GM21423 (cell line): ENCODE measurements at regions not wholly inside any gene's neighbourhood (a gene's known extent, or its start where the extent isn't known, plus 50 kb on each side); places are given as distances from the start of the nearest gene placed in this dataset.

Experiments used
- ATAC-seq: cut with Tn5 transposase; IDR thresholded peaks from one replicate; pipeline ENCODE4 v1.9.1; 2021; ENCODE audit warnings: mild to moderate bottlenecking, moderate library complexity; ENCODE audit not compliant: unreplicated experiment

DNA sequence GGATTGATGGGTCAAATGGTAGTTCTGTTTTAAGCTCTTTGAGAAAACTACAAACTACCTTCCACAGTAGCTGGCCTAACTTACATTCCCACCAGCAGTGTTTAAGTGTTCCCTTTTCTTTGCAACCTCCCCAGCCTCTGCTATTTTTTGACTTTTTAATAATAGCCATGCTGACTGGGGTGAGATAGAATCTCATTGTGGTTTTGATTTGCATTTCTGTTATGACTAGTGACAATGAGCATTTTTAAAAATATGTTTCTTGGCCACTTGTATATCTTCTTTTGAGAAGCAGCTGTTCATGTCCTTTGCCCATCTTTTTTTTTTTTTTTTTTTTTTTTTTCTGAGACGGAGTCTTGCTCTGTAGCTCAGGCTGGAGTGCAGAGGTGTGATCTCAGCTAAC is 155.2 kb upstream of the BMPER start:
- peak; percentile 52 for ATAC-seq

DNA sequence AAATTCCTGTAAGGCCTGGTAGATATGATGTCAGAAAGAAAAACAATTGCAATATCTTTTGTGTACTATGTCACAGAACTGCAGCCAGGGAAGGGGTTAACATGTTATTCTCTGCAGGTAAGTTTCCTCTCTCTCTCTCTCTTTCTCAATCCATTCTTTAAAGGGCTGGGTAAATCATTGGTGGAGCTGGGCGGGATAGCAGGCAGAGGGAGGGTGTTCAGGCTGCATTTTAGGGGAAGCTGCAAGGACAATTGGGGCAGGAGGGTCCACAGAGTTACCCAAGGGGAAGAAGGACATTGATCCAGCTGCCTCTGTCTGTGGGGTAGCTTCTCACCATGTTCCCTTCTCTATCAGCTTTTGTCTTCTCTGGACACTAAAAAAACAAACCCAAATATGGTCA is 153.9 kb upstream of the BMPER start:
- no peak for ATAC-seq

DNA sequence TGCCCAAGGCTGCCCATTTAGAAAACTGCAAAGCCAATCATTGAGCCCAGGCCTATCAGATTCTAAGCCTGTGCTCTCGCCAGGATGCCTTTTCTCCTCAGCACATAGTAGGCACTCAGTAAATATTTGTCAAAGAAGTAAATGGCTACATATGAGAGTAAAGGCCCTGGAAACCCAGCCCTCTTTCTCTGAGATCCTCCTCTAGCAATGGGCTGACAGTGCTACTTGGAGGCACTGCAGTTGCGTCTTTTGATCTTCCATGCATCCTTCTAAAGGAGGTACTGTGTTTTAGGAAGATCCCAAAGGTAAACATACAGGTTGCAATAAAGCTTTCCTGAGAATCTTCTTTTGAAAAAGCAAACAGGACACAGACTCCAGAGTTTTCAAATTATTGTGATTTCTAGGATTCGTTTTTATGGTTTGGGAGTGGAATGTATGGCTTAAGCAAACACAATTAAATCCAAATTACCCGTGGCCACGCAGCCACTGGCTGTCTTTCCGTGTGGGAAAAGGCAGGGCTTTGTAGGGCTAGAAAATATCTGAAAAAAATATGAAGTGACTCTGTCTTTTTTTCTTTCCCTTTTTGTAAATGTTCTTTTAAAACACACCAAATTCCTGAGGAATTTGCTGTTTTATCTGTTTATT is 151.3 kb upstream of the BMPER start:
- ATAC-seq: no peak

DNA sequence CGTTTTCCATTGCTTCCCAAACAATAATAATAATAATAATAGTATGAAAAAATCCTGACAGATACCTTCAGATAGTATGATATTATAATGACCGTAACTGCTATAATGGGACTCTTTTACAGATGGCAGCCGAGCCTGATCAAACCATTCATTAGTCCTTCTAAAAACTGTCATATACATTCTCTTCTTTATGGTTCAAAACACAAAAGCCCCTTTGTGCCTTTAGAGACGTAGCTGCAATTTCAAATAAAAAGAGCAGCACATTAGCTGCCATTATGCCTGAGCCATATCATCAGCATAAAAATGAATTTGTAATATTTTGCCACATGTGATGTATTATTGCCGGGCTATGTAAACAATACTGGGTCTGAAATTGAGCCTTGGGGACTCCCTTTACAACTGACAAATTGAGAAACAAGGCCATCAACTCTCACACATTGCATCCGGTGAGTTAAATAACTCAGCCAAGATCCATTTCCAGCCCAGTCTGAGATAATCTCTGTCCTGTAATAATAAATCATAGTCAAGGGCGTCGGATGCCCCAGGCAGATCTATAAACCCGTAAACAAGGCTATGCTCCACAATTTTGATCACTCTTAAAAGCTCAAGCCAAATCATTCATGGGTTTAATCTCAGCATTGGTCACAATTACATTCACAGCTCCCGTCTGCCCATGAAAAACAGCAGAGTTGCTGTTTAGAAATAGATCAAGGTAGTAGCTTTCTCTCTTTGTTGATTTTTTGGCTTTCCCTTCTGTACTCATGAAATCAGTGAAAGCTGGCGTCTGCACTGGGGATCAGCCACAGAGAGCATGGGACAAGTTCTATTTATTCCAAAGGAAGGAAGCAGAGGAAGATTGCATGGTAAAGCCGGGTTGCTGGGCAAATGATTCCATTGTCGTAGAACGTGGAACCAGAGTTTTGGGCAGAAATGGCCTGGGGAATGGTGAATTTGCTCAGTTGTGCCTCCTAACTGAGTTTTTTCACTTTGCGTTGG is 150.1 kb upstream of the BMPER start:
- no peak for ATAC-seq

DNA sequence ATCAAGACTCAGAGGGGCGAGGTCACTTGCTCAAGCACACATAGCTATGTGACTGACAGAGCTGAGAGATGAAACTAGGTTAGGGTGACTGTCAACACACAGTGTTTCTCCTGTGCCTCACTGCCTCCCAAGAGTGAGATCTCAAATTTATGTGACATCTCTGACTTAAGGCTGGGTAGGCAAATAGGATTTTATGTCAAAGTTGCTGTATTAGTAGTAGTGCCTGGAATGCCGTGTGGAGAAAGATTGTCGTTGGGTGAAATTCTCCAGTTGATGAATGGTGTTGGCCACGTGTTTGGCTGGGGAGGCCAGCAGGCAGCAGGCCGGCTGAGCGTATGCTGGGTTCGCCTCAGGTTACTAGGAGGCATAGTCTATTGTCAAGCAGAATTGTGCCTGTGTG is 148.3 kb upstream of the BMPER start:
- no peak for ATAC-seq

DNA sequence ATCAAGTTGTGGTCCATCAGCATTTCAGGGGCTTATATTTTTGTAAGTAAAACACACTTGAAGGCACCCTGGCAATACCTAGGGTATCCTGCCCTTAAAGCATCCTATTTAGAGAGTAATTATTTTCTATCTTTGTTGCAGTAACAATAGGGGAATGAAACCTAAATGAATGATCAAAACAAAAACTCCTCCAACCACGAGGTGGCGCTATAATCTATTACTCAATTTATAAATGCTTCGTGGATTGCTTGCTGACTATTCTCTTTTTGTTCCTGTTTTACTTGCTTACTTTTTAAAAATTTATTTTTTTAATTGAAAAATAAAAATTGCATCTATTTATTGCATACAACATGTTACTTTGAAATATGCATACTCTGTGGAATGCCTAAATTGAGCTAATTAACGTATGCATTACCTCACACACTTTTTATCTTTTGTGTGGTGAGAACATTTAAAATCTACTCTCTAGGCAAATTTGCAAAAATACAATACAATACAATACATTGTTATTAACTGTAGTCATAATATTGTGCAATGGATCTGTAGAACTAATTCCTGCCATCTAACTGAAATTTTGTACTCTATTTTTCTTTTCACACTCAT is 147.7 kb upstream of the BMPER start:
- no peak for ATAC-seq

DNA sequence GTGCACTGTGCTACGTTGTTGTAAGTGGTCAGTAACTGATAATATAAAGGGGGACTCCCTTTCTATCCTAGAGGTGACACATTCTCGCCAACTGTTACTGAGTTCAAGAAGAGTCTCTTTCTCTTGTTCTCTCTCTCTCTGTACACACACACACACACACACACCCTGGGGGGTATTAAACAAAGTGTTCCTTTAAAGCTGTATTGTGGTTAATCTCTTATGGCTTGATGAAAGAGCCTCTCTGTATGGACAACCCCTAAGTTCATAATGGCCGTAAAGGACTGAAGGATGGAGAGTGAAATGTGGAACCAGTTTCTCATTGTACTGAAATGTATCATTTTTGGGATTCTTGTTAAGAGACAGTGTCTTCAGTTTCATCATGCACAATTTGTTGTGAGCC is 145.2 kb upstream of the BMPER start:
- ATAC-seq: no peak

DNA sequence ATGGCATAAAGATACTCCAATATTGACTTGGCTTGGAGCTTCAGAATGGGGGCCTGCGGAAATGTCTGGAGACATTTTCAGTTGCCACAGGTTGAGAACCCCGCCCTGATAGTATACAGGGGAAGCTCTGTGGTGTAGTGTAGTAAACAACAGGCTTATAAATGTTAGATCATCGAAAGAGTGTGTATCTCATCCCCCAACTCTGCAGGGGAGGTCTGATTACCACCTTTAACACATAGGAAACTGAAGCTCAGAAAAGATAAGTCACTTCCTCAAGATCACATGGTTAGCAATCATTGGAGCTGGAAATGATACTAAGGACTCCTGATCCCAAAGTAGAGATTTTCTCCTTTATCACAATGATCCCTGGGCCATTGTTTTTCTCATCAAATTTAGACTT is 144.5 kb upstream of the BMPER start:
- ATAC-seq: no peak

DNA sequence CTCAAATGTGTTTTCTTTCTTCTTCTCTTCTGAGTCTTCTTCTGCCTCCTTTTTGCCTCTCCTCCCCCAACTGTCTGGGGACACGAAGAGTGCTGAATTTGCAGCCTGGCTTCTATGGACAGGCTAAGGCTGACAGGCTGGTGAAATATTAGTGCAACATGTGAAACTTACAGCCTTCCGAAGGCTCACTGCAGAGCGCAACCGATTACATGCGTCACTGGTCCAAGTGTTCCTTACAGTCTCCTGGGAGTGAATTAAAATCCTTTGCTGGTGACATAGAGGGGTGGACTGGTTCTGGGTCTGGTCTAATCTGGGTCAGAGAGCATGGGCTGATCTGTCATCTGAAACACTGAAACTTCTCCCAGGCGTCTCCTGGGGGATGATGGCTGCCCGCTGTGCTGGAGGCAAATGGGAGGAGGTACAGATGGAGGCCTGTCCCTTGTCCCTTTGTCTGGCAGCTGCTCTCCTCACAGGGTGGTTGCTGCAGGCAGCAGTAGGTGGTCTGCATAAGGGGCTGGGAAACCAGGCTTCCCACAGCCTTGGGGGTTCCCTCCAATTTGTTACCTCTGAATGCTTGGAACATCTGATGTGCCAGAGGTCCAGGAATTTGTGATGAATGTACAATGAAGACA is 143.8 kb upstream of the BMPER start:
- no peak for ATAC-seq

DNA sequence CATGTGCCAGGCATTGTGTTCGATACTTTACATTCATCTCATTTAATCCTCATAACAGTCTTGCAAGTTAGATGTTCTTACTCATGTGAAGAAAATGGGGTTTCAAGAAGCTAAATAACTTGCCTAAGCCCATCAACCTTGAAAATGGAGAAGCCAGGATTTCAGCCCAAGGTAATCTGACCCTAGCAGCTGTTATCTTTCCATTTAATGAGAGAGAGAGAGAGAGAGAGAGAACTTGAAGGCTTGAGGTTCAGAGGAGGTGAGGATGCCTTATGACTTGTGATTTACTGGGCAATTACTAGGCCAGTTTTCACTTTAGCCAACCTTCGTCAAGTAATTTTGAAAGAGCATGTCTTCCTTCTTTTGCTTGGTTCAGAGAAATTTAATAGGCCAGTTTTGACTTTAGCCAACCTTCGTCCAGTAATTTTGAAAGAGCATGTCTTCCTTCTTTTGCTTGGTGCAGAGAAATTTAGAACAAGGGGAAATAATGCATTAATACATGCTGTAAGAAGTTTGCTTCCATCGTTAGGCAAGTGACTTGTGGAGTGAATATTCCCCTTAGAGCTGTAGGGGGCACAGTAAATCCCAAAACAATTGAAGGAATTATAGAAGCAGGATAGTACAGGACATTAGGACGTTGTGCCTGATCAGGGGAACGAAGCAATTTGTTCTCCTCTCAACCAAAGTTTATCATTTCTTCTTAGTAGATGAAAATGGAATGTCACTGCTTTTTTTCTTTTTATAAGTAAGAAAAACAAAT is 143.0 kb upstream of the BMPER start:
- ATAC-seq: no peak

DNA sequence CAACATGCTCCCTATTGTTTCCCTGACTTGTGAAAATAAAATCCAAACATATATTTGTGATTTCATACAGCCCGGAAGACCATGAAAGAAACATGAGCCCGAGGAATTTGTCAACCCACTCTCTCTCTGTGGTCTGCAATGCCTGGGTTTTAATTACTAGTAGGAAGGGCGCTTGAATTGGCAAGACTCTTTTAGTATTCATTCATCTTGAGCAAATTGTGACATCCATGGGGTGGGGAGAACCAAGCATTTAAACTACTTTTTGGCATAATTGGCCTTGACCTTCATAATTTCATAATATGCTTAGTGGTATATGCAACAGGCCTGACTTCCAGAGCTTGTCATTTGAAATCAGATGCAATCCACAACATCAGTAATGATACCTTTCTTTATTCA is 142.4 kb upstream of the BMPER start:
- ATAC-seq: no peak

DNA sequence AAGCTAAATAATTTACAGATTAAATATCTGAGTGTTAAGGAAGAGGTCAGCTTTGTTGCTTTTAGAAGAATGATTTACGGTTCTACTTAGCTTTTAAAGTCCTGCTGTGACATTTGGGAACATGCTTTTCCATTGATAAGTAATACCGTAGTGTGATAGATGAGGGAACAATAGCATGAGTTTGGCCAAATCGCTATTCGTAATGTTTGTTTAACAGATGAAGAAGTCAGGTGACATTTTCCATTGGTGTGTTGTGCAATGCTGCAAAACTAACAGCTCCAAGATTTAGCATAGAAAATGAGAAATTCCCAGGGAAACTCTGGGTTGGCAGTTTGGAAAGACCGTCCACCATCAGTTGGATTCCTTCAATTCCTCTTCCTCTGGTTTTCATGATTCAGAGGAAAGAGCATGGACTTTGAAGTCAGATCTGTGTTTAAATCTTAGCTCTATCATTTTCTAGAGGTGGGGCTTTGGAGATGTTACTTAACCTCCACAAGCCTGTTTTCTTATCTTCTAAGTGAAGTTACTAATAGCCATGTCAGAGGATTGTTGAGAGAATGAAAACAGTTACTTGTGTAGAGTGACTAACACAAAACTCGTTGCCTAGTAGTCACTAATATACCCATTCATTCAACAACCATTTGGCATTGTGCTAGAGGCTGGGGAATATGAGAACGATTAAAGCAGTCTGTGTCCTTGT is 140.4 kb upstream of the BMPER start:
- no peak for ATAC-seq

DNA sequence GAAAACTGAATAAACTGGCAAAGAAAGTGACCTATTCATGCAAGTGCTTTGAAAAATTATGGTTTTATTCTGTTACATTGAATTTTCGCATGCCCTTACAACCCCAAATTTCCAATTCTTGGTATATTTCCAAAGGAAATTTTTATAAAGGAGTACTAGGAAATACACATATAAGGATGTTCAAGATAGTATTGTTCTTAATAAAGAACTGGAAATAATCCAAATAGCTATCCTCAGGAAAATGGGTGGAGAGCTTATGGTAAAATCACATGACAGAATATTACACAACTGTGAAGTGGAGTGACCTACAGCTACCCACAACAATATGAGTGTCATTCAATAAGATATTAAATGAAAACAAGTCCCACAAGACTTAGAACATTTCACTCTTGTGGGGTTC is 138.9 kb upstream of the BMPER start:
- no peak for ATAC-seq

DNA sequence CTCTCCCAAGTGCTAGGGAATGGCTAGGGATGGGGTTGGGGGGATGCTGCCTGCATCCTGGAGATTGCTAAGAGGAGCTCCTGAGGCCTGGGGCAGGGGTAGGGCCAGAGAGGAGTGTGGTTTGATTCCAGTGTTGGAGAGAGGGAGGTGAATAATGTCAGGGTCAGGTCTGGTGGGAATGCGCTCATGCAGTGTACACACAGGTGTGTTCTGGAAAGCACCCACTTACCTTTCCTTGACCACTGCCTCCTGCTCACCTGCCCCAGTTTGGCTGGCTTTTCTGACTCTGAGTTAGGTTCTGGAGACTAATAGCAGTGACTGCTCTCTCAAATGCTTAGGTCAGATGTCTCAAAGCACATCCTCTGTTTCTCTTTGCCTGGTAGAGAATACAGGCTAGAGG is 135.4 kb upstream of the BMPER start:
- no peak for ATAC-seq

DNA sequence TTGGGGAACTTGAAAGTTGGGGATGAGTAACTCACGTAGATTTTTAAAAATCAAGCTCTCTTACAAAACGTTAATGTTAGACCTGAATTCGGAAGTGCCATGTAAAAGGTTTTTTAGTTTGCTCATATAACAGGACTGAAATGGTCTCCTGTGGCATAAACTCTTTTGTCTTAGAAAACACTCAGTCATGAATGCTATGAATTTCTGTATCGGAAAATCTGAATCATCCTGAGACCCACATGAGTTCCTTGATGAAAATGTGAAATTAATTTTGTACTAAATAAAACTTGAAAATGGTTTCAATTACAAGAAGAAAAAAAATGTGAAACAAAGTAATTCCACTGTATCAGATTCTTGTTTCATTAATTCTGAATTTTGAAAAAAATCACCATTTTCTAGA is 134.8 kb upstream of the BMPER start:
- no peak for ATAC-seq

DNA sequence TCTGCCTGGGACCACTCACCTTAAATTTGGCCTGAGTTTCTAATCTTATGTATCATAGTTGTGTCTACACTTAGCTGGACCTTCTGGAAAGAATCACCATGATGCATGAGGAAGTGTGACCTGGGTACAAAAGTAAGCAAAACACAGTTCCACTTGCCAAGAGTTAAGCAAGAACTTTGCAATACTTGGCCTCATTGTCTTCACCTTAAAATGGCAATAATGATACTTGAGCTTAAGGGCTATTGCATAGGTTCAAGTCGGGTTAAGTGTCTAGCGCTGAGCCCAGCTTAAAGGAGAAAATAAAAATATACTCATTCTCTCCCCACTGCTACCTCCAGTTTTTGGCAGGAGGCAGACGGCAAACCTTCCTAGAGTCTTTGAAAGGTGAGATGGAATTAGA is 133.9 kb upstream of the BMPER start:
- ATAC-seq: no peak

DNA sequence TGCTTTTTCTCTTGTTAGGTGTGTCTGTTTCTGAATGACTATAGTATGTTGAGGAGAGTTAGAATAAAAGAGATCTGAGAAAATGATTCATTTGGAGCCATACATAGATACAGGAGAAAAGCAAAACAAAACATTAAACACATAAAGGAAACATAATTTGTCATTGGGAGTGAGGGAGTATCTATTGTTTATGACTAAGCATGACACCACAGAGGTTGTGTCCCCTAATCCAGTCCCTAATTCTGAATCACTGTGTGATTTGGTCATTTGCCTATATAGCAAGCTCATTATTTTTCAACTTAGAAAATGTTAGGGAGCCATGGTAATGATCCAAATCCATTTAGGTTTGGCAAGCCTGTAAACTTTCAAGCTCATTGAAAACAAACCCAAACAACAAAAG is 132.3 kb upstream of the BMPER start:
- ATAC-seq: no peak

DNA sequence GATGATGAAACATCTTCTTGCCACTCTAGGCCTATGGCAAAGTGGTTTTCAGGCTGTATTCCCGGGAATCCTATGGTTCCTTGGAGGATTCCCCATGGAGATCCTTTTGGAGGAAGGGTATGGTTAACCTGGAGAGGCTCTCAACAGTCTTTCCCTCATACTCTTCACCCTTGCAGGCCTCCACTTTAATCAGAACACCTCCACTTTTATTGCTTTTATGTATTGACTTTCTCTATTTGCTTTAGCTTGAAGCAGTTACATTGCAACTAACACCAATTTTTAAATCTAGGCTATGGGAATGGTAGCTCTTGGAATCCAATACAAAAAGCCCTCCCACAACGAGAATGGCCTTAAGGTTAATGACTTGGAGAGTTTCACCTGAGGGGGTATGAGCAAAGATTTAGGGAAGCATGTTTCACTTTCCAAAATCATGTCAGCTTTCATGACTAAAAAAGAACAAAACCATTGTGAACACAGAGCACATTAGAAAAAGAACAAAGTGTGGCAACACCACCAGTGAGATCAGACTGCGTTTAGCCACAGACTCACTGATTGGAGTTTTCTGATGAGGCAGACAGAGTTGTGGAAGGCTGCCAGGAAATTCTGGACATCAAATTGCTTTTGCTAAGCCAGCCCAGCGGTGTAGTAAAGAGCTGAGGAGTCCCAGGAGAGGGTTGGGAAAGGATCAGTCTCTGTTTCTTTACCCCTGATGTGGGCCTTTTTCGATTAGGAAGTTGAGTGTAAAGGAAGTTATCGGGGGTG is 130.4 kb upstream of the BMPER start:
- ATAC-seq: no peak

DNA sequence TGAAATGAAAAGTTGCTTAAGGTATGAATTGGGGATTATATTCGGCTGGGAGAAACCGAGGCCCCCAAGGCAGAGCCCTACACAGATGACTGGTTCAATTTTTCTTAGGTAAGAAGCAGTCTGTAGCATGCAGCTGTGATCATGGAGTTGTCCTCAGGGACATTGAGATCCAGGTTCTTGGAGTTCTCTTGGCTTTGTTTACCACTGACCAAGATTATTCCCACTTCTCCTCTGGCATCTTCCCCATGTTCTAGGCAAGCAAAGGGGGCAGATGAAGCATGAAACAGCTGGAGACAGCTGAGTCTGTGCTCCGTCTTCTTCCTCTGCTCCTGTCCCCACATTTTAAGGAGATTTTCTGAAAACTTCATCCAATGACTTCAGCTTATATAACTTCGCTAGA is 129.5 kb upstream of the BMPER start:
- ATAC-seq: no peak
